ENCODE measurements at regions not wholly inside any gene's neighbourhood (a gene's known extent, or its start where the extent isn't known, plus 50 kb on each side); places are given as distances from the start of the nearest gene placed in this dataset.

- no peak overlapping the region for H3K14ac ChIP-seq (ENCODE audit: insufficient read depth, low read length)
- H3K18ac ChIP-seq (ENCODE audit: insufficient read length, low read depth, low read length) = no peak overlapping the region
- H3K9me3 Mint-ChIP-seq = no peaks in the 10 kb centered on the region
These were observed 361.1 kb downstream of the TRAM1L1 start for GRCh38 chr4:116724249-116724648.

More at GRCh38 chr4:116724249-116724648, 361.1 kb downstream of the TRAM1L1 start:
- no peak for DNase-seq
- Histone ChIP-seq H4K20me1 (ENCODE audit: control insufficient read depth, insufficient read depth, insufficient read length) (no peaks in the 10 kb centered on the region), H2BK20ac (ENCODE audit: low read depth, low read length, poor library complexity, severe bottlenecking) (no peak overlapping the region), H2AFZ (ENCODE audit: low read length) (no peak overlapping the region), H3K27ac (ENCODE audit: insufficient read length, low read depth, low read length) (no peak overlapping the region), H2BK120ac (ENCODE audit: low read depth, low read length, poor library complexity, severe bottlenecking) (no peak overlapping the region), H3K27me3 (ENCODE audit: insufficient read depth, low read length) (no peaks in the 10 kb centered on the region), H3K23ac (ENCODE audit: insufficient read length, low read depth, low read length) (no peak overlapping the region), H3K23me2 (ENCODE audit: insufficient read length, low read depth, low read length, poor library complexity, severe bottlenecking) (no peaks in the 10 kb centered on the region), H3T11ph (ENCODE audit: low read length) (no peak overlapping the region), H4K8ac (replicated peaks; ENCODE audit: insufficient read length, low read depth, low read length) (no peak overlapping the region), H3K9me3 (ENCODE audit: control insufficient read depth, low read depth, low read length) (no peaks in the 10 kb centered on the region), H4K5ac (ENCODE audit: insufficient read length, low read depth, low read length) (no peak overlapping the region), H4K91ac (ENCODE audit: insufficient read length, low read depth, low read length) (no peak overlapping the region), H2BK12ac (ENCODE audit: insufficient read length, low read depth, low read length) (no peak overlapping the region), H3K4ac (ENCODE audit: low read depth, low read length) (no peak overlapping the region), H2BK5ac (ENCODE audit: insufficient read length, low read length) (no peak overlapping the region), H3K9ac (ENCODE audit: extremely low read depth, insufficient read length, low read length) (no peak overlapping the region), H3K79me2 (ENCODE audit: insufficient read depth, low read length) (no peaks in the 10 kb centered on the region), H3K79me1 (ENCODE audit: insufficient read depth, low read depth, low read length, poor library complexity, severe bottlenecking) (no peaks in the 10 kb centered on the region), H3K4me1 (ENCODE audit: insufficient read depth, low read length) (no peaks in the 10 kb centered on the region), H3K4me2 (ENCODE audit: insufficient read depth, insufficient read length, low read length) (no peak overlapping the region), H2AK5ac (ENCODE audit: insufficient read length, low read length) (no peak overlapping the region), H3K56ac (ENCODE audit: insufficient read length, low read depth, low read length) (no peak overlapping the region), H2BK15ac (ENCODE audit: low read depth, low read length) (no peak overlapping the region)
- no peaks in the 10 kb centered on the region for H3K4me1 Mint-ChIP-seq
- H3K4me3 Mint-ChIP-seq = no peak overlapping the region
- H3K27me3 Mint-ChIP-seq (ENCODE audit: low read depth) = no peaks in the 10 kb centered on the region
- H3K36me3 Mint-ChIP-seq (ENCODE audit: insufficient read depth in 1 of 3, low read depth in 3 of 3) = no peaks in the 10 kb centered on the region
- TF ChIP-seq CTCF (conservative IDR thresholded peaks at IDR 0.05) = no peak
- no peak overlapping the region for H3K27ac Mint-ChIP-seq
- WGBS (ENCODE audit: extremely low coverage, insufficient read length, low lambda C conversion rate) = no CpG with 5 or more reads among the region's 3 CpGs
